Natural killer cell (primary cell): ENCODE measurements at regions not wholly inside any gene's neighbourhood (a gene's known extent, or its start where the extent isn't known, plus 50 kb on each side); places are given as distances from the start of the nearest gene placed in this dataset.

Source experiments
- ATAC-seq, 3 donors: fragments of 150-1000 bp in 2 of 3; fragments of 200-7000 bp in 1 of 3; cut with Tn5 transposase; 1 replicate in 1 of 3; 2 replicates in 2 of 3; pipeline ENCODE4 v1.10.0; 2021; ENCODE audit warnings: mild to moderate bottlenecking in 2 of 3, moderate library complexity in 2 of 3
- DNase-seq, 2 donors: peaks; one replicate each; pipeline versions ENCODE4 v3.0.0 to v3.0.0-alpha.2; 2013 to 2021; ENCODE audit warnings: mixed read lengths in 1 of 2
- H3K27ac ChIP-seq: one replicate; pipeline ENCODE4 v1.5.1; 2013; ENCODE audit warnings: mild to moderate bottlenecking, low read length
- H3K27me3 ChIP-seq: one replicate; pipeline ENCODE4 v1.6.1; 2013; ENCODE audit warnings: low read length; ENCODE audit not compliant: control insufficient read depth, insufficient read depth
- H3K36me3 ChIP-seq: one replicate; pipeline ENCODE4 v1.6.1; 2013; ENCODE audit warnings: low read length; ENCODE audit not compliant: control insufficient read depth, insufficient read depth
- H3K4me1 ChIP-seq: one replicate; pipeline ENCODE4 v1.6.1; 2013; ENCODE audit warnings: low read length; ENCODE audit not compliant: control insufficient read depth, insufficient read depth
- H3K4me3 ChIP-seq: one replicate; pipeline ENCODE4 v1.5.1; 2013; ENCODE audit warnings: low read length
- H3K9me3 ChIP-seq: one replicate; pipeline ENCODE4 v1.6.1; 2013; ENCODE audit warnings: low read length; ENCODE audit not compliant: control insufficient read depth, insufficient read depth
- H3K27ac Mint-ChIP-seq, 2 donors: one replicate each; pipeline ENCODE4 v1.8.0; 2022; ENCODE audit warnings: mild to moderate bottlenecking in 2 of 2, mixed read lengths in 2 of 2, moderate library complexity in 1 of 2
- H3K27me3 Mint-ChIP-seq, 2 donors: one replicate each; pipeline ENCODE4 v1.8.0; 2022; ENCODE audit warnings: low read depth in 2 of 2, mixed read lengths in 2 of 2
- H3K36me3 Mint-ChIP-seq: one replicate; pipeline ENCODE4 v1.8.0; 2022; ENCODE audit warnings: mixed read lengths
- H3K4me1 Mint-ChIP-seq, 2 donors: one replicate each; pipeline ENCODE4 v1.8.0; 2022; ENCODE audit warnings: mixed read lengths in 2 of 2
- H3K4me3 Mint-ChIP-seq: one replicate; pipeline ENCODE4 v1.8.0; 2022; ENCODE audit warnings: mild to moderate bottlenecking, moderate library complexity, mixed read lengths
- H3K9me3 Mint-ChIP-seq, 2 donors: one replicate each; pipeline ENCODE4 v1.8.0; 2022; ENCODE audit warnings: mixed read lengths in 2 of 2
- CTCF ChIP-seq: fragments of 200-600 bp; IDR thresholded peaks from one replicate; pipeline ENCODE4 v1.8.0; 2022; ENCODE audit warnings: antibody characterized with exemption
- WGBS: methylation state at CpG from one replicate; pipeline ENCODE4 v1.1.7; 2013; ENCODE audit warnings: missing lambda C conversion rate; ENCODE audit not compliant: insufficient coverage; 5-methylcytosine and 5-hydroxymethylcytosine counted together
- intact Hi-C: fragments of 100-400 bp; cut with micrococcal nuclease; formaldehyde crosslinking; loops from one replicate; pipeline ENCODE4 v1.14.2; 2022

DNA sequence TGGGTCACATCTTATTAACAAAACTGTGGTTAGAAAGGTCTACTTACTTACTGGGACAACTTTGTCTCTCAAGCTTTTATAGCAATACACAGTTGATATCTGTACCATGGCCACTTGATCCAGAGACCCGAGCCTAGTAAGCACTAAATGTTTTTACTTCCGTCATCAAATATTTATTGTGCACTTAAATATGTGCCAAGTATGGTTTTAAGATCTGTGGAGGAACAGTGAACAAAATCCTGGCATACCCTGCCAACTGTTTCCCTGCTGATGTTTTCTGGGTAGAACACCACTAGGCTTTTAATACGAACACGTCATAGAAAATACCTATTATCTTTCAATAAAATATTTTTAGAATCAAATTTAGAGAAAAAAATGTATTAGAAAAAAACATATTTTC lies 574.8 kb downstream of the HACE1 start:
- no peak overlapping the region for H3K27ac Mint-ChIP-seq
- no peak for ATAC-seq
- H3K27me3 Mint-ChIP-seq = no peaks in the 10 kb centered on the region
- H3K36me3 ChIP-seq = no peaks in the 10 kb centered on the region
- no peaks in the 10 kb centered on the region for H3K27me3 ChIP-seq
- intact Hi-C loops = no loop called here
- no peaks in the 10 kb centered on the region for H3K4me1 Mint-ChIP-seq
- TF ChIP-seq CTCF = no peak
- no peaks in the 10 kb centered on the region for H3K9me3 ChIP-seq
- no peak overlapping the region for H3K4me3 Mint-ChIP-seq
- WGBS = 75% methylated on average over 2 of the region's 4 CpGs
- H3K36me3 Mint-ChIP-seq = no peaks in the 10 kb centered on the region
- H3K4me3 ChIP-seq = no peak overlapping the region
- no peak for DNase-seq
- no peaks in the 10 kb centered on the region for H3K4me1 ChIP-seq
- no peak overlapping the region for H3K27ac ChIP-seq
- peaks cover 7 to 12% of the 10 kb centered on the region in 2 donors for H3K9me3 Mint-ChIP-seq

DNA sequence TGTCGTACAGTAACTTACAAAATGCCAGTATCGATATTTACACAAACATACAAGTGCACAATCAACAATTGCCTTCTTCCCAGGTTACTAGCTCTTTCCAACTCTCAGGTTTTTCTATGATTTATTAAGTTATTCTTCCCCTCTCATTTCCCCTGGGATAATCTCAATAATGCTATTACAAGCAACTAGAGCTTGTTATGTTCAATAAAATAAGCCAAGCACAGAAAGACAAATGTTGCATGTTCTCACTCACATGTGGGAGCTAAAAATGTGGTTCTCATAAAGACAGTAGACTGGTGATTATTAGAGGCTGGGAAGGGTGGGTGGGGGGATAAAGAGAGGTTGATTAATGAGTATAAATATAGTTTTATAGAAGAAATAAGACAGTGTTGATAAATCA lies 577.1 kb downstream of the HACE1 start:
- no peak overlapping the region for H3K4me3 ChIP-seq
- H3K4me3 Mint-ChIP-seq = no peak overlapping the region
- H3K27ac ChIP-seq = no peak overlapping the region
- no peaks in the 10 kb centered on the region for H3K36me3 Mint-ChIP-seq
- no peak for DNase-seq
- TF ChIP-seq CTCF = no peak
- 91% methylated on average over 2 of the region's 2 CpGs for WGBS
- H3K36me3 ChIP-seq = no peaks in the 10 kb centered on the region
- no peaks in the 10 kb centered on the region for H3K4me1 ChIP-seq
- H3K27ac Mint-ChIP-seq = no peak overlapping the region
- no peaks in the 10 kb centered on the region for H3K4me1 Mint-ChIP-seq
- no peaks in the 10 kb centered on the region for H3K27me3 Mint-ChIP-seq
- peaks cover 12% of the 10 kb centered on the region in 2 donors for H3K9me3 Mint-ChIP-seq
- no peak for ATAC-seq
- H3K27me3 ChIP-seq = no peaks in the 10 kb centered on the region
- intact Hi-C loops = no loop called here
- no peaks in the 10 kb centered on the region for H3K9me3 ChIP-seq

GRCh38 chr6:104281370-104281769 lies 578.3 kb downstream of the HACE1 start:
- no peaks in the 10 kb centered on the region for H3K27me3 ChIP-seq
- ATAC-seq = no peak
- no peak overlapping the region for H3K4me3 Mint-ChIP-seq
- no peaks in the 10 kb centered on the region for H3K36me3 Mint-ChIP-seq
- H3K4me3 ChIP-seq = no peak overlapping the region
- no peak for TF ChIP-seq CTCF
- H3K27ac Mint-ChIP-seq = no peak overlapping the region
- DNase-seq = no peak
- H3K9me3 Mint-ChIP-seq = peaks cover 9 to 14% of the 10 kb centered on the region in 2 donors
- no peak overlapping the region for H3K27ac ChIP-seq
- H3K4me1 ChIP-seq = no peaks in the 10 kb centered on the region
- H3K4me1 Mint-ChIP-seq = no peaks in the 10 kb centered on the region
- H3K36me3 ChIP-seq = no peaks in the 10 kb centered on the region
- no peaks in the 10 kb centered on the region for H3K9me3 ChIP-seq
- intact Hi-C loops = no loop called here
- WGBS = 90% methylated on average over 3 of the region's 3 CpGs
- no peaks in the 10 kb centered on the region for H3K27me3 Mint-ChIP-seq

- H3K27me3 Mint-ChIP-seq = no peaks in the 10 kb centered on the region
- no peak overlapping the region for H3K4me3 ChIP-seq
- intact Hi-C loops = no loop called here
- ATAC-seq (no peak), DNase-seq (no peak)
- no peaks in the 10 kb centered on the region for H3K27me3 ChIP-seq
- no peaks in the 10 kb centered on the region for H3K36me3 ChIP-seq
- H3K9me3 ChIP-seq = no peaks in the 10 kb centered on the region
- H3K9me3 Mint-ChIP-seq = peaks cover 5 to 6% of the 10 kb centered on the region in 2 donors
- no peaks in the 10 kb centered on the region for H3K36me3 Mint-ChIP-seq
- H3K27ac Mint-ChIP-seq = no peak overlapping the region
- no peak overlapping the region for H3K27ac ChIP-seq
- no peaks in the 10 kb centered on the region for H3K4me1 Mint-ChIP-seq
- no peaks in the 10 kb centered on the region for H3K4me1 ChIP-seq
- no peak overlapping the region for H3K4me3 Mint-ChIP-seq
- no peak for TF ChIP-seq CTCF
- WGBS = 77% methylated on average over 1 of the region's 1 CpG
These were observed 591.3 kb downstream of the HACE1 start for GRCh38 chr6:104268389-104268788.
